IMR-90 (cell line): ENCODE measurements at regions not wholly inside any gene's neighbourhood (a gene's known extent, or its start where the extent isn't known, plus 50 kb on each side); places are given as distances from the start of the nearest gene placed in this dataset.

Experiments
- ATAC-seq: fragments of 200-7000 bp; cut with Tn5 transposase; 2 replicates; pipeline ENCODE4 v1.9.1; 2020; ENCODE audit warnings: low read depth, mild to moderate bottlenecking, moderate library complexity
- BruUV-seq: library from RNA; stranded (reverse); fragments of 400-500 nt; replicated peaks from 2 replicates; lab custom pipeline; 2021; lab: Mats Ljungman, UMichigan
- CTCF ChIA-PET: fragments of 300-600 bp; formaldehyde crosslinking; extraction: SDS; loops from one replicate; lab custom pipeline; 2021; ENCODE audit warnings: antibody characterized with exemption; lab: Yijun Ruan, JAX
- POLR2A ChIA-PET: fragments of 300-600 bp; sonication (Branson Sonifier 250); formaldehyde crosslinking; loops from one replicate; lab custom pipeline; 2022; ENCODE audit warnings: antibody characterized with exemption; ENCODE audit not compliant: unreplicated experiment; lab: Charles Lee
- DNase-seq: peaks from one replicate; pipeline ENCODE4 v3.0.0; 2013
- H2AFZ ChIP-seq: replicated peaks from 2 replicates; pipeline ENCODE3; 2013; ENCODE audit warnings: low read length, mild to moderate bottlenecking; ENCODE audit not compliant: poor library complexity
- H2AK5ac ChIP-seq: 2 replicates; pipeline ENCODE4 v1.6.1; 2013; ENCODE audit warnings: low read depth, low read length, inconsistent platforms
- H2AK9ac ChIP-seq: replicated peaks from 2 replicates; pipeline ENCODE3; 2013; ENCODE audit warnings: mild to moderate bottlenecking, low read depth, low read length, moderate library complexity; ENCODE audit not compliant: poor library complexity
- H2BK120ac ChIP-seq: 2 replicates; pipeline ENCODE4 v1.6.1; 2013; ENCODE audit warnings: low read depth, low read length, inconsistent platforms
- H2BK15ac ChIP-seq: 3 replicates; pipeline ENCODE4 v1.6.1; 2013; ENCODE audit warnings: low read depth, low read length, inconsistent platforms
- H2BK20ac ChIP-seq: 2 replicates; pipeline ENCODE4 v1.6.1; 2013; ENCODE audit warnings: low read depth, mild to moderate bottlenecking, inconsistent platforms, low read length, moderate library complexity
- H2BK5ac ChIP-seq: 2 replicates; pipeline ENCODE4 v1.6.1; 2013; ENCODE audit warnings: mild to moderate bottlenecking, low read depth, low read length, inconsistent platforms; ENCODE audit not compliant: poor library complexity, severe bottlenecking
- H3K14ac ChIP-seq: replicated peaks from 2 replicates; pipeline ENCODE4 v1.6.1; 2013; ENCODE audit warnings: low read depth, low read length, inconsistent platforms
- H3K18ac ChIP-seq: 2 replicates; pipeline ENCODE4 v1.6.1; 2013; ENCODE audit warnings: low read depth, low read length, control low read depth
- H3K23ac ChIP-seq: 2 replicates; pipeline ENCODE4 v1.6.1; 2013; ENCODE audit warnings: low read depth, low read length, inconsistent platforms
- H3K27ac ChIP-seq: 2 replicates; pipeline ENCODE4 v1.5.1; 2013; ENCODE audit warnings: mild to moderate bottlenecking, control low read depth, low read length; ENCODE audit not compliant: insufficient read depth
- H3K27me3 ChIP-seq: 2 replicates; pipeline ENCODE4 v1.6.1; 2013; ENCODE audit warnings: low read length; ENCODE audit not compliant: control insufficient read depth, insufficient read depth
- H3K36me3 ChIP-seq: 2 replicates; pipeline ENCODE4 v1.6.1; 2013; ENCODE audit warnings: low read length, mixed read lengths; ENCODE audit not compliant: control insufficient read depth, insufficient read depth
- H3K4ac ChIP-seq: 2 replicates; pipeline ENCODE4 v1.6.1; 2013; ENCODE audit warnings: low read depth, low read length, inconsistent platforms
- H3K4me1 ChIP-seq: 2 replicates; pipeline ENCODE4 v1.6.1; 2013; ENCODE audit warnings: low read length, mixed read lengths; ENCODE audit not compliant: control insufficient read depth, insufficient read depth
- H3K4me2 ChIP-seq: 2 replicates; pipeline ENCODE4 v1.6.1; 2013; ENCODE audit warnings: low read depth, mild to moderate bottlenecking, control low read depth, low read length, moderate library complexity
- H3K4me3 ChIP-seq: 2 replicates; pipeline ENCODE4 v1.5.1; 2013; ENCODE audit warnings: low read depth, mild to moderate bottlenecking, control low read depth, low read length, moderate library complexity; ENCODE audit not compliant: insufficient read depth
- H3K56ac ChIP-seq: 2 replicates; pipeline ENCODE4 v1.6.1; 2013; ENCODE audit warnings: low read length, inconsistent platforms; ENCODE audit not compliant: insufficient read depth; ENCODE audit errors: extremely low read depth
- H3K79me1 ChIP-seq, 2 experiments: 2 replicates each; pipeline ENCODE4 v1.6.1; 2013; ENCODE audit warnings: low read length in 2 of 2, inconsistent platforms in 1 of 2, low read depth in 1 of 2
- H3K9ac ChIP-seq: 2 replicates; pipeline ENCODE4 v1.6.1; 2013; ENCODE audit warnings: low read depth, low read length, control low read depth
- H3K9me1 ChIP-seq: 2 replicates; pipeline ENCODE4 v1.6.1; 2013; ENCODE audit warnings: low read length, inconsistent platforms; ENCODE audit not compliant: insufficient read depth
- H3K9me3 ChIP-seq: 2 replicates; pipeline ENCODE4 v1.6.1; 2013; ENCODE audit warnings: low read length; ENCODE audit not compliant: control insufficient read depth, insufficient read depth
- H4K20me1 ChIP-seq: 2 replicates; pipeline ENCODE4 v1.6.1; 2013; ENCODE audit warnings: low read length, inconsistent platforms; ENCODE audit not compliant: insufficient read depth
- H4K5ac ChIP-seq: 2 replicates; pipeline ENCODE4 v1.6.1; 2013; ENCODE audit warnings: mild to moderate bottlenecking, low read depth, low read length, control low read depth
- H4K8ac ChIP-seq, 2 experiments: 2 replicates each; pipeline ENCODE4 v1.6.1; 2013; ENCODE audit warnings: low read depth in 2 of 2, low read length in 2 of 2, control low read depth in 1 of 2, inconsistent platforms in 1 of 2
- H4K91ac ChIP-seq: 2 replicates; pipeline ENCODE4 v1.6.1; 2013; ENCODE audit warnings: low read depth, low read length, inconsistent platforms; ENCODE audit not compliant: insufficient read depth
- MAFK ChIP-seq: IDR thresholded peaks from 2 replicates; pipeline ENCODE4 v1.6.1; 2012; ENCODE audit warnings: low read depth, low read length, improper control_type of control experiment
- MXI1 ChIP-seq: IDR thresholded peaks from 2 replicates; pipeline ENCODE4 v1.6.1; 2012; ENCODE audit warnings: low read depth, mild to moderate bottlenecking, low read length, moderate library complexity, borderline replicate concordance
- WGBS, 2 experiments: methylation state at CpG; one replicate each; pipeline versions ENCODE4 v1.1.5 to v1.1.7; 2013; ENCODE audit warnings: missing lambda C conversion rate in 2 of 2; ENCODE audit not compliant: insufficient read length in 1 of 2; ENCODE audit errors: extremely low coverage in 2 of 2; 5-methylcytosine and 5-hydroxymethylcytosine counted together
- dilution Hi-C: fragments of 300-500 bp; cut with HindIII; formaldehyde crosslinking; loops from one replicate; pipeline ENCODE4 v1.14.3; 2018; ENCODE audit warnings: low sequenced_read_pairs; ENCODE audit not compliant: unreplicated experiment
- in situ Hi-C: fragments of 300-500 bp; cut with MboI; formaldehyde crosslinking; loops from 3 replicates; pipeline ENCODE4 v1.14.3; 2019; ENCODE audit warnings: low sequenced_read_pairs, inconsistent platforms, mixed read lengths
- intact Hi-C: fragments of 100-400 bp; cut with micrococcal nuclease; formaldehyde crosslinking; loops from 2 replicates; pipeline ENCODE4 v1.10.0; 2022

DNA sequence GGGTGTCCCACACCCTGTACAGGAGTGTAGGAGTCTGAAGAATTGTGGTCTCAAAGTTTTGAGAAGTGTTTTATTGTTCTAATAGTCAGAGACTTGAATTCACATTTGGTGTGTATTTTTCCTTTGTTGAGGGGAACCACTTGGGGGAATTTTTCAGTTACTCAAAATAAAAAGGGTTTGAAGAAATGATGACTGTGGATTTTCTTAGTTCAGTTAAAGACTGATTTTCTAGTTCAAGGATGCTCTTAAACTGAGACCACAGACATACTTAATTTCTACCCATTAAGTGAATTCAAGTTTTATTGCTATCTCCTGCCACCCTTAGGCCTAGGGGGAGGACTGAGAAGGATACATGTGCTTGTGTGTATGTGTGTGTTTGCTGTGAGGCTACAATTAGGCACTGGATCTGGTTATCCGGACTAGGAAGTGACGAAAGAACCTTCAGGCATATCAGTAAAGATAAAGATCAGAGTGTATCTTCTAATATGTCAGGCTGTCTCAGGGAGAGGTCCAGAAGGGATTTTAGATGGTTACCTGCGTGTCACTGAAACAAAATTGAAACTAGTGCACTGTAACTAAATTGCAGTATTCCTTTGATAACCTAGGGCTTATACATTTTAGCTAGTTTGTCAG lies 234.9 kb upstream of the DACH1 start:
- Histone ChIP-seq H3K56ac (no peak overlapping the region), H2AK9ac (no peak overlapping the region), H2AFZ (no peak overlapping the region), H3K9ac (no peak overlapping the region), H3K27me3 (no peaks in the 10 kb centered on the region), H3K4me1 (no peaks in the 10 kb centered on the region), H3K23ac (no peak overlapping the region), H3K9me3 (peaks cover 7% of the 10 kb centered on the region; the same call in 1 of the 2 replicates), H3K79me1 (no peaks in the 10 kb centered on the region), H2BK120ac (no peak overlapping the region), H3K4me2 (no peak overlapping the region), H3K36me3 (no peaks in the 10 kb centered on the region), H2AK5ac (no peak overlapping the region), H3K27ac (no peak overlapping the region), H4K8ac (no peak overlapping the region), H3K9me1 (no peaks in the 10 kb centered on the region), H3K4ac (no peak overlapping the region), H4K91ac (no peak overlapping the region), H2BK20ac (no peak overlapping the region), H4K5ac (no peak overlapping the region), H3K4me3 (no peak overlapping the region), H3K14ac (no peak overlapping the region), H2BK15ac (no peak overlapping the region), H4K20me1 (no peaks in the 10 kb centered on the region), H3K18ac (no peak overlapping the region), H2BK5ac (no peak overlapping the region)
- ATAC-seq (no peak), DNase-seq (no peak)
- no TSS peak for BruUV-seq
- ChIA-PET POLR2A (no interaction called here), CTCF (no interaction called here)
- in situ Hi-C loops: no loop called here
- dilution Hi-C loops: no loop called here
- no CpG with 5 or more reads among the region's 3 CpGs for WGBS, 2 experiments
- intact Hi-C loops: no loop called here
- TF ChIP-seq MXI1 (no peak), MAFK (peak; percentile 51)
